IgD-negative memory B cell (primary cell): ENCODE measurements at regions not wholly inside any gene's neighbourhood (a gene's known extent, or its start where the extent isn't known, plus 50 kb on each side); places are given as distances from the start of the nearest gene placed in this dataset.
A peak's percentile ranks its signal among the peaks of the same experiment; 100 is the strongest.

ENCODE experiments used
- H3K27ac Mint-ChIP-seq, 3 donors: one replicate each; pipeline ENCODE4 v1.8.0; 2020 to 2022; ENCODE audit warnings: mild to moderate bottlenecking in 3 of 3, mixed read lengths in 3 of 3, moderate library complexity in 1 of 3
- H3K27me3 Mint-ChIP-seq: one replicate; pipeline ENCODE4 v1.8.0; 2021; ENCODE audit warnings: mixed read lengths
- H3K36me3 Mint-ChIP-seq: one replicate; pipeline ENCODE4 v1.8.0; 2020; ENCODE audit warnings: mild to moderate bottlenecking, mixed read lengths
- H3K4me1 Mint-ChIP-seq, 3 donors: one replicate each; pipeline ENCODE4 v1.8.0; 2020 to 2022; ENCODE audit warnings: mixed read lengths in 3 of 3, mild to moderate bottlenecking in 1 of 3
- H3K4me3 Mint-ChIP-seq, 4 donors: one replicate each; pipeline ENCODE4 v1.8.0; 2020 to 2022; ENCODE audit warnings: mild to moderate bottlenecking in 4 of 4, mixed read lengths in 4 of 4, moderate library complexity in 3 of 4
- H3K9me3 Mint-ChIP-seq, 3 donors: one replicate each; pipeline ENCODE4 v1.8.0; 2020 to 2021; ENCODE audit warnings: mixed read lengths in 3 of 3, mild to moderate bottlenecking in 1 of 3

DNA sequence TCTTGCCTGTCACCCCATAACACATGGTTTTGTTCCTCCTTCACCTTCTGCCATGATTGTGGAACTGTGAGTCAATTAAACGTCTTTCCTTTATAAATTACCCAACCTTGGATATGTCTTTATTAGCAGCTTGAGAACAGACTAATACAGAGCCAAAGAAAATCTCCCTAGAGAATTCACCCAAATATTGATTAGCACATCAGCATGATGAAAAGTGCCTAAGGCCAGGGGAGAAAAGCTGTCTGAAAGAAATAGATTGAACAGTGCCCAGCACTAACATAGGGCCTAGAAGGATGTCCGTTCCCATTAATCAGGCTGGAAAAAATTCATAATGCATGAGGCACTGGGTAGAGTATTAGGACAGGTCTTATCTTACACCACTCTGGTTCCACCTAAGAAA, 111.9 kb upstream of the CALN1 start:
- peaks cover 0 to 3% (median 0%) of the 10 kb centered on the region in 3 donors for H3K9me3 Mint-ChIP-seq
- no peaks in the 10 kb centered on the region for H3K36me3 Mint-ChIP-seq
- no peaks in the 10 kb centered on the region for H3K4me1 Mint-ChIP-seq
- H3K27ac Mint-ChIP-seq, result no peak overlapping the region
- H3K4me3 Mint-ChIP-seq, result no peak overlapping the region
- H3K27me3 Mint-ChIP-seq, result no peaks in the 10 kb centered on the region

GRCh38 chr7:72504061-72504706, 92.0 kb upstream of the CALN1 start:
- Mint-ChIP-seq H3K9me3 (no peaks in the 10 kb centered on the region), H3K4me1 (no peaks in the 10 kb centered on the region), H3K27me3 (peaks cover 1% of the 10 kb centered on the region), H3K4me3 (no peak overlapping the region), H3K27ac (no peak overlapping the region), H3K36me3 (peaks cover 1% of the 10 kb centered on the region)

- Mint-ChIP-seq H3K9me3 (no peaks in the 10 kb centered on the region), H3K27ac (no peak overlapping the region), H3K36me3 (peaks cover 1% of the 10 kb centered on the region), H3K4me3 (no peak overlapping the region), H3K27me3 (peaks cover 1% of the 10 kb centered on the region), H3K4me1 (no peaks in the 10 kb centered on the region)
Observed at GRCh38 chr7:72503644-72504043, 91.5 kb upstream of the CALN1 start.

DNA sequence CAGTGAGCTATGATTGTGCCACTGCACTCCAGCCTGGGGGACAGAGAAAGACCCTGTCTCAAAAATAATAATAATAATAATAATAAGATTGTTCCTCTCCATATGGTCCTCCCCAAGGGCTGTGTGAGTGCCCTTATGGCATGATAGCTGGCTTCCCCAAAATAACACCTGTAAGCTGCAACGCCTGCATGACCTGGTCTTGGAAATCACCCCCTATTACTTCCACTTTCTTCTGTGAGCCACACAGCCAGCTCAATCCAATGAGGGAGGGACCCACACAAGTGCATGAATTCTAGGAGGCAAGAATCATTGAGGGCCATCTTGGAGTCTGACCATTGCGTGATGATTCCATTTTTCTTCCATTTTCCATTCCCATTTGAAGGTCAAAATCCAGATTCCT, 82.7 kb upstream of the CALN1 start:
- no peak overlapping the region for H3K4me3 Mint-ChIP-seq
- no peaks in the 10 kb centered on the region for H3K36me3 Mint-ChIP-seq
- no peaks in the 10 kb centered on the region for H3K4me1 Mint-ChIP-seq
- no peak overlapping the region for H3K27ac Mint-ChIP-seq
- H3K27me3 Mint-ChIP-seq, result no peaks in the 10 kb centered on the region
- peaks cover 2 to 16% (median 16%) of the 10 kb centered on the region in 3 donors for H3K9me3 Mint-ChIP-seq

DNA sequence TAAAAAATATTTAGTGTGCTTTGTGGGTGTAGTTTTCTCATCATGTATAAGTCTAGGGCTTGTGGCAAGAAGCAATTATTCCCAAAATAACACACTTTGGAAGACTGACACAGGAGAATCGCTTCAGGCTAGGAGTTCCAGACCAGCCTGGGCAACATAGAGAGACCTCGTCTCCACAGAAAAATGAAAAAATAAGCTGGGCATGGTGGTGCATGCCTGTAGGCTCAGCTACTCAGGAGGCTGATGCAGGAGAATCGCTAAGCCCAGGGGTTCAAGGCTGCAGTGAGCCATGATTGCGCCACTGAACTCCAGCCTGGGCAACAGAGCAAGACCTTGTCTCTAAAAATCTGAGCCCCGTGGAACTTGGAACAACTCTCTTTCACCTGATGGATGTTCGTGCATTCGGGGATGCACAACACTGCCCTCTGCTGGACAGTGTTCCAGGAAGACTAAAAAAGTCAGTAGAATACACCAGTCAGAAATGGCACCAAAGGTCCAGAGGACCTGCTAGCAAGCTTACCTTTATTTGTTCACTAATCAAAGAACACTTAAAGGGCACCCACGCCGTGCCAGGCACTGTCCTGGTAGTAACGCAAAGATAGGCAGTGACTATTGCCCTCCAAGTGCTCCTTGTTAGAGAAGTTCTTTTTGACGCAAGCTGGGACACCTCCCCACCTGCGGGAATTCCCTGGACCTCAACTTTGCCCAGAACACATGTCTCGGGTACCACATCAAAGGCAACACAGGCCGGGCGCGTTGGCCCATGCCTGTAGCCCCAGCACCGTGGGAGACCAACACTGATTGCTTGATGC, 81.9 kb upstream of the CALN1 start:
- Mint-ChIP-seq H3K27ac (no peak overlapping the region), H3K4me1 (no peaks in the 10 kb centered on the region), H3K36me3 (no peaks in the 10 kb centered on the region), H3K27me3 (no peaks in the 10 kb centered on the region), H3K4me3 (no peak overlapping the region), H3K9me3 (peaks cover 2 to 16% (median 16%) of the 10 kb centered on the region in 3 donors)

GRCh38 chr7:72492461-72493065, 80.4 kb upstream of the CALN1 start:
- H3K4me3 Mint-ChIP-seq, result no peak overlapping the region
- H3K4me1 Mint-ChIP-seq, result no peaks in the 10 kb centered on the region
- H3K27ac Mint-ChIP-seq, result no peak overlapping the region
- H3K36me3 Mint-ChIP-seq, result no peaks in the 10 kb centered on the region
- H3K27me3 Mint-ChIP-seq, result no peaks in the 10 kb centered on the region
- H3K9me3 Mint-ChIP-seq, result peaks cover 2 to 12% (median 7%) of the 10 kb centered on the region in 3 donors

DNA sequence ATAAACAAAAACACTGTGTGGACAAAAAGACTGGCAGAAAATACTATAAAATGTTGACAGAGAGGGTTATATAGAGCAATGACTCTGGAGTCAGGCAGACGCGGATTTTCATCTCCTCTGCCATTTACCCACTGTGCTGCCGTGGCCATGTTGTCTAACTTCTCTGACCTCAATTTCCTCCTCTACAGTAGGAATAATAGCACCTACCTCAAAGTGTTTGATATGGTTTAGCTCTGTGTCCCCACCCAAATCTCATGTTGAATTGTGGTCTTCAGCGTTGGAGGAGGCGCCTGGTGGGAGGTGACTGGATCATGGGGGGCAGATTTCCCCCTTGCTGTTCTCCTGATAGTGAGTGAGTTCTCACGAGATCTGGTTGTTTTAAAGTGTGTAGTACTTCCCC, 78.2 kb upstream of the CALN1 start:
- Mint-ChIP-seq H3K4me1 (no peaks in the 10 kb centered on the region), H3K9me3 (peaks cover 0 to 7% (median 2%) of the 10 kb centered on the region in 3 donors), H3K27me3 (no peaks in the 10 kb centered on the region), H3K36me3 (no peaks in the 10 kb centered on the region), H3K4me3 (no peak overlapping the region), H3K27ac (no peak overlapping the region)

GRCh38 chr7:72481934-72482333, 69.8 kb upstream of the CALN1 start:
- no peaks in the 10 kb centered on the region for H3K36me3 Mint-ChIP-seq

DNA sequence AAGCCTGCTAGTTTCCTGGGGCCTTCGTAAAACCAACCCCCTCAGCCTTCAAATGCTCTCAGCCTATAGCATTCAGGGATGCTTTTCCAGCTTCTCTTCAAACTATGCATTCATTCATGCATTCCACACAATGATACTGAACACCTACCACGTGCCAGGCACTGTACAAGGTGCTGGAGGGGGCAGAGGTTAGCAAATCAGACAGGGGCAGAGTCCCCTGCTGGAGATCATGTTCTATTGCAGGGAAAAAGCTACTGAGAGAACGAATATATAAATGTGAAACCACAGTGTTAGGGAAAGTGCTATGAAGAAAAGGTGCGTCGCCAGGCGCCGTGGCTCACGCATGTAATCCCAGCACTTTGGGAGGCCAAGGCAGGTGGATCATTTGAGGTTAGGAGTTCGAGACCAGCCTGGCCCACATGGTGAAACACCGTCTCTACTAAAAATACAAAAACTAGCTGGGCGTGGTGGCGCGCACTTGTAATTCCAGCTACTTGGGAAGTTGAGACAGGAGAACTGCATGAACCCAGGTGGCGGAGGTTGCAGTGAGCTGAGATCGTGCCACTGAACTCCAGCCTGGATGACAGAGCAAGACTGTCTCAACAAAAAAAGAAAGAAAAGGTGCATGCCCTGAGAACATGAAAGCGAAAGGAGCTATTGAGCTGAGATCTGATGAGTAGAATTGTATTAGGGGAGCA, 64.6 kb upstream of the CALN1 start:
- Mint-ChIP-seq H3K36me3 (peaks cover 4% of the 10 kb centered on the region), H3K4me3 (no peak overlapping the region), H3K4me1 (peaks cover 0 to 1% (median 0%) of the 10 kb centered on the region in 3 donors), H3K9me3 (peaks cover 5 to 11% (median 7%) of the 10 kb centered on the region in 3 donors), H3K27me3 (peaks cover 1% of the 10 kb centered on the region), H3K27ac (no peak overlapping the region)

More at GRCh38 chr7:72481934-72482333, 69.8 kb upstream of the CALN1 start:
- peaks cover 0 to 1% (median 0%) of the 10 kb centered on the region in 3 donors for H3K4me1 Mint-ChIP-seq
- no peak overlapping the region for H3K27ac Mint-ChIP-seq
- H3K27me3 Mint-ChIP-seq, result no peaks in the 10 kb centered on the region
- H3K4me3 Mint-ChIP-seq, result no peak overlapping the region
- peaks cover 4 to 5% (median 4%) of the 10 kb centered on the region in 3 donors for H3K9me3 Mint-ChIP-seq

GRCh38 chr7:72467237-72467636, 55.1 kb upstream of the CALN1 start:
- H3K27ac Mint-ChIP-seq, result no peak overlapping the region
- peaks cover 0 to 11% (median 6%) of the 10 kb centered on the region in 3 donors for H3K9me3 Mint-ChIP-seq
- no peaks in the 10 kb centered on the region for H3K4me1 Mint-ChIP-seq
- H3K4me3 Mint-ChIP-seq, result no peak overlapping the region
- H3K27me3 Mint-ChIP-seq, result peaks cover under 1% of the 10 kb centered on the region
- no peaks in the 10 kb centered on the region for H3K36me3 Mint-ChIP-seq

GRCh38 chr7:72466797-72467196, 54.7 kb upstream of the CALN1 start:
- Mint-ChIP-seq H3K9me3 (peaks cover 0 to 11% (median 6%) of the 10 kb centered on the region in 3 donors), H3K4me3 (no peak overlapping the region), H3K27ac (no peak overlapping the region), H3K27me3 (no peaks in the 10 kb centered on the region), H3K36me3 (no peaks in the 10 kb centered on the region), H3K4me1 (no peaks in the 10 kb centered on the region)

DNA sequence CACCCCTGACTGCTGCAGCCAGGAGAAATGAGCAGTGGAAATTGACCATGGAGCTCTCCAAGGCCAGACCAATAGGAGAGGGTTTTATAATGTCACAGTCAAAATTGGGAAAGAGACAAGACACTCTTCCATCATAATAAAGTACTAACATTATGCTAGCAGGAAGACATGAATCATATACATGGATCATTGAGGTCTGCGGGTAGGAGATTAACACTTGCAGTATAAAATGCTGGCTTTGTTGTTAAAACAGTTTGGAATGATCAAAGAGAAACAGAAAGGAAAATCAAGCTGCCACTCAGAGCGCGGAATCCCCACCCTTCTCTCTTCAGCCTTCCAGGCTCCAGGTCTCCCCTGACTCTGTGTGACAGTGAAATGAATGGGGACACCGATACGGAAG, 53.4 kb upstream of the CALN1 start:
- Mint-ChIP-seq H3K4me1 (no peaks in the 10 kb centered on the region), H3K27ac (no peak overlapping the region), H3K27me3 (no peaks in the 10 kb centered on the region), H3K36me3 (no peaks in the 10 kb centered on the region), H3K4me3 (no peak overlapping the region), H3K9me3 (peaks cover 0 to 9% (median 6%) of the 10 kb centered on the region in 3 donors)

DNA sequence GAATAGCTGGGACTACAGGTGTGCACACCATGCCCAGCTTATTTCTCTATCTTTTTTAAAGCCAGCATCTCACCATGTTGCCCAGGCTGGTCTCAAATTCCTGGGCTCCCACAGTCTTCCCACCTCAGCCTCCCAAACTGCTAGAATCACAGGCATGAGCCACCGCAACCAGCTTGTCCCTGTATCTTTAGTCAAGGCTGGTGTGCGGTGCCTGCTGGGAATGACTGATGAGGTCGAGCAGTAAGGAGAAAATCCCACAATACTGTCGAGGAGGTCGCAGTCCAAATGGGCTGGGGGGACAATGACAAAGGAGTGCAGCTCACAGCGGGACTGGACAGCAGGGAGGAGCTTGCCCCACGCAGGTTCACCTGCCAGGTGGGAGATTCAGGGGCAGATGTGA, 50.2 kb upstream of the CALN1 start:
- Mint-ChIP-seq H3K4me3 (no peak overlapping the region), H3K4me1 (no peaks in the 10 kb centered on the region), H3K9me3 (peaks cover 0 to 3% (median 0%) of the 10 kb centered on the region in 3 donors), H3K27me3 (no peaks in the 10 kb centered on the region), H3K27ac (peak overlapping the region in 1 of 3 donors; percentile 94), H3K36me3 (no peaks in the 10 kb centered on the region)
